AG04449 (cell line): ENCODE measurements at regions not wholly inside any gene's neighbourhood (a gene's known extent, or its start where the extent isn't known, plus 50 kb on each side); places are given as distances from the start of the nearest gene placed in this dataset.

Source experiments
- CTCF ChIA-PET: fragments of 350-600 bp; formaldehyde crosslinking; extraction: SDS; loops from one replicate; lab custom pipeline; 2021; ENCODE audit warnings: antibody characterized with exemption; lab: Yijun Ruan, JAX
- POLR2A ChIA-PET: fragments of 400-600, 350-600 bp; formaldehyde crosslinking; extraction: SDS; loops from one replicate; lab custom pipeline; 2020; ENCODE audit warnings: antibody characterized with exemption, inconsistent platforms; lab: Yijun Ruan, JAX
- DNase-seq: peaks from one replicate; pipeline ENCODE4 v3.0.0-alpha.2; 2010; ENCODE audit warnings: low read depth, low spot score
- H3K4me3 ChIP-seq: 2 replicates; pipeline ENCODE4 v1.5.1; 2011; ENCODE audit warnings: low read depth, mild to moderate bottlenecking, control low read depth, low read length
- TF ChIP-seq, protein P1 (sequence below): IDR thresholded peaks from one replicate; pipeline ENCODE4 v1.5.1; 2011; ENCODE audit warnings: mild to moderate bottlenecking, moderate library complexity, low read length, control low read depth, inconsistent platforms; ENCODE audit not compliant: insufficient read depth; ENCODE audit errors: missing control alignments

DNA sequence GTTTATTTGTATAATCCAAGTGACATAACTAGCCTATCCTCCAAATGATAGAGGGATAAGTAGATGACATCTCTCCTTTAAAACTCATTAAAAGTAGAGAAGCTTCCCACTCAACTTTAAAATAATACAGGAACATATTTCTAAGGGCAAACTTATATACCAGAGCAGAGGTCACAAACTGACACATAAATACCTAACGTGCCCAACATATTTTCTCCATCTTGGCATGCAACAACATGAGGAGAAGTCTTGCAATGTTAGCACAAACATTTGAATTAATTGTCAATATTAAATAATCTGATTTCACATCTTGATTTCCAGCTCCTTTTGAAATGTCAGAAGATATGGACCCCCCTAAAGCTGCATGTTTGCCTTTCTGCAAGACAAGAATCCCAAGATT, 335.0 kb downstream of the DEPDC1B start:
- ChIA-PET POLR2A (no interaction called here), CTCF (no interaction called here)

DNA sequence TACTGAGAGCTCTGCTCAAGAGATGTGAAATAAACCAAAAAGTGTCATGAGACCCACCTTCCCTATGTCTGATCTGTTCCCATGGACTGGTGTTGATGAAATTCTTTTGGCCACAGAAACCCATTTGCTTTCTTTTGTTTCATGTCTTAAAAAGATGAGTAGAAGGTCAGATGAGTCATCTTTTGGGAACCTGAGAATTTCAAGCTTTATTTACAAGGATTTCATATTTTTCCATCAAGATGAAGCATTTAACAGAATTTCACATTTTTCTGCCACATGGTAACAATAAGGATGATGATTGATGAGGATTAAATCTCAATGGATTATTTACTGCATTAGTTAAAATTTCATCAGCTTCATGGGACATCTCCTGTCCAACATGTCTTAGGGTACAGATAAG, 337.8 kb downstream of the DEPDC1B start:
- ChIA-PET POLR2A (no interaction called here), CTCF (no interaction called here)
- DNase-seq: no peak
- TF ChIP-seq, protein P1, sequence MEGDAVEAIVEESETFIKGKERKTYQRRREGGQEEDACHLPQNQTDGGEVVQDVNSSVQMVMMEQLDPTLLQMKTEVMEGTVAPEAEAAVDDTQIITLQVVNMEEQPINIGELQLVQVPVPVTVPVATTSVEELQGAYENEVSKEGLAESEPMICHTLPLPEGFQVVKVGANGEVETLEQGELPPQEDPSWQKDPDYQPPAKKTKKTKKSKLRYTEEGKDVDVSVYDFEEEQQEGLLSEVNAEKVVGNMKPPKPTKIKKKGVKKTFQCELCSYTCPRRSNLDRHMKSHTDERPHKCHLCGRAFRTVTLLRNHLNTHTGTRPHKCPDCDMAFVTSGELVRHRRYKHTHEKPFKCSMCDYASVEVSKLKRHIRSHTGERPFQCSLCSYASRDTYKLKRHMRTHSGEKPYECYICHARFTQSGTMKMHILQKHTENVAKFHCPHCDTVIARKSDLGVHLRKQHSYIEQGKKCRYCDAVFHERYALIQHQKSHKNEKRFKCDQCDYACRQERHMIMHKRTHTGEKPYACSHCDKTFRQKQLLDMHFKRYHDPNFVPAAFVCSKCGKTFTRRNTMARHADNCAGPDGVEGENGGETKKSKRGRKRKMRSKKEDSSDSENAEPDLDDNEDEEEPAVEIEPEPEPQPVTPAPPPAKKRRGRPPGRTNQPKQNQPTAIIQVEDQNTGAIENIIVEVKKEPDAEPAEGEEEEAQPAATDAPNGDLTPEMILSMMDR: no peak
- no peak overlapping the region for H3K4me3 ChIP-seq

More for the DNA sequence above, 335.0 kb downstream of the DEPDC1B start:
- TF ChIP-seq, protein P1: no peak
- DNase-seq: no peak
- no peak overlapping the region for H3K4me3 ChIP-seq

DNA sequence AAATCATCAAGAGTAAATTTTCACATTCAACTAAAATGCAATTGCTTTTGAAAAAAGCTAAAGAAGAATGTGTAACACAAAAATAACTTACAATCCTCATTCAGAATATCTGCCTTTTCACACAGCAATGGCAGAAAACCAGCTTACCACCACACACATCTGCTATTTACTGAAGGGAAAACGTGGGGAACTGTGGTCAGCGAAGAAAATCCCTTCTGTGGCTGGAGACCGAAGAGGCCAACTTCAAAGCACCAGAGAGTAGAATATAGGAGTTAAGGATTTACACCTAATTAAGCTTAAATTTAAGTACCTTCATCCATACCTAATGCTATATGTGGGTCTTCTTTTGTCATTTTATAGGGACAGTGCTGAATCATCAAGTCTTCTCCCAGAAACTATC, 339.6 kb downstream of the DEPDC1B start:
- no peak for DNase-seq
- TF ChIP-seq, protein P1: no peak
- ChIA-PET POLR2A (interaction anchor here (0.9 kb wide), 1 partner anchor 13 kb away, joined by 3 read pairs; no protein-coding TSS in a partner anchor), CTCF (no interaction called here)
- no peak overlapping the region for H3K4me3 ChIP-seq

DNA sequence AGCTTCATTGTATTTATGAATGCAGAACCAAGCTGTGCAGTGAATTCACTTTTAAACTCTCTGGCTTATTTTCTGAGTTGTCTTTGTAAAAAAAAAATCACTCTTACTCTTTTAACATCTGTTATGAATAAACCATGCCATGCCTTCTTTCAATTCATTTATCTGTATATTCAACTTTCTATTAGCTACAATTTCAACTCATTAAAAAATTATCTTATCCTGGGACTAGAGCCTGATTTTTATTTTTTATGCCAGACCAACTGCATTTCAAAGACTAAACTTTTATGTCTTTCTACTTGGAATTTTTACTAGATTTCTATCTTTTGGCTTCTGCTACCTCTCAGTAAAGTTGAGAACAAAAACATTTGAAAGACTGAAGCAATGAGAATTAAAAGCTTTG, 342.7 kb downstream of the DEPDC1B start:
- no peak for DNase-seq
- no peak overlapping the region for H3K4me3 ChIP-seq
- ChIA-PET CTCF (interaction anchor here (0.6 kb wide), 1 partner anchor 548 kb away, joined by 3 read pairs; no protein-coding TSS in a partner anchor), POLR2A (no interaction called here)
- TF ChIP-seq, protein P1: no peak

DNA sequence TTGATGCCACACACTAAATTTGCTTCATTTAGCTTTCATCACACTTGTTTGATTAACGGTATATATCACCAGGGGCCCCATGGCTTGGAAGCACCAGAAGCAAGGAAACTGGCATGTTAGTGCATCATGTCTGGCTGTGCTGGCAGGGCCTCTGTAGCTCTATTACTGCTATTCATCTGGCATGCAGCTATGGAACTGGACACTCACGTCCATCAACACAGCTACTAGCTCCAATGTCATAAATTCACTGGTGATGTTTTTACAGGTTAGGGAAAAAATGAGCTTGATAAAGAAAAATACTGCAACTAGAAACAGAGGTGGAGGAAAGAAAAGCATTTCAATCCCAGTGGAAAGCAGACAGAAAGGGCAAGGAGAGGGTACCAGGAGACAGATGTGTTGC, 343.2 kb downstream of the DEPDC1B start:
- no peak for DNase-seq
- ChIA-PET POLR2A (no interaction called here), CTCF (no interaction called here)
- TF ChIP-seq, protein P1: no peak
- H3K4me3 ChIP-seq: no peak overlapping the region

DNA sequence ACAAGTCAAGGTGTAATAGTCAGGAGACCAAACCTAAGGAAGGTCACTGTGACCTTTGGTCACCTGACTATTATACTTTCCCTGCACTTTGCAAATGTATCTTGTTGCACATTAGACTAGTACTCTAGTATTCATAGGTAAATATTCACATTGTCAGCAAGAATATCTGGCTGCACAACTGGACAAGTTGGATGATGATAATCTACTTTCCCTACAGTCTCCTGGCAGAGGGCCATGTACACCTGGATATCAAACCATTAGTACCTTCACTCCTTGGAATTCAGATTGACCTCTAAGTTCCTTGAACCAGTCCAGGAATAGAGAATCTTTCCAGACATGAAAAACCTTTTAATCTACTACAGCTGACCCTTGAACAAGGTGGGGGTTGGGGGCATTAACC, 344.8 kb downstream of the DEPDC1B start:
- ChIA-PET CTCF (no interaction called here), POLR2A (no interaction called here)
- TF ChIP-seq, protein P1: no peak

More for the DNA sequence above, 344.8 kb downstream of the DEPDC1B start:
- DNase-seq: no peak
- H3K4me3 ChIP-seq: no peak overlapping the region
